HepG2 (cell line): ENCODE measurements at regions not wholly inside any gene's neighbourhood (a gene's known extent, or its start where the extent isn't known, plus 50 kb on each side); places are given as distances from the start of the nearest gene placed in this dataset.

Source experiments
- ATAC-seq: fragments of 200-7000 bp; cut with Tn5 transposase; 3 replicates; pipeline ENCODE4 v1.9.1; 2020; ENCODE audit warnings: mild to moderate bottlenecking, moderate library complexity
- BruUV-seq: library from RNA; stranded (reverse); fragments of 400-500 nt; replicated peaks from 2 replicates; lab custom pipeline; 2021; lab: Mats Ljungman, UMichigan
- CTCF ChIA-PET: fragments of 300-600 bp; formaldehyde crosslinking; extraction: SDS; loops from one replicate; lab custom pipeline; 2021; ENCODE audit warnings: low total read pairs, inconsistent platforms, low intra/inter-chr PET ratio; lab: Yijun Ruan, JAX
- POLR2A ChIA-PET: fragments of 350-600 bp; sonication (Branson Sonifier 250); formaldehyde crosslinking; loops from one replicate; lab custom pipeline; 2020; ENCODE audit warnings: antibody characterized with exemption, inconsistent platforms; lab: Yijun Ruan, JAX
- DNase-seq: peaks from one replicate; pipeline ENCODE4 v3.0.0-alpha.2; 2015; ENCODE audit warnings: low spot score
- FAIRE-seq: peaks from 3 replicates; lab custom pipeline; 2011; peaks lifted over from hg19 to GRCh38; lab: Jason Lieb, UNC
- H2AFZ ChIP-seq: one replicate; pipeline ENCODE4 v1.6.1; 2011; ENCODE audit warnings: low read length, inconsistent platforms
- H3K27ac ChIP-seq: fragments of 300-600 bp; 3 replicates; pipeline ENCODE4 v1.8.0; 2011; ENCODE audit warnings: mixed run types, mild to moderate bottlenecking, mixed read lengths, low read length, inconsistent platforms; ENCODE audit not compliant: insufficient read depth; ENCODE audit errors: extremely low read length
- H3K27me3 ChIP-seq, 2 experiments: fragments of 200-600 bp in 1 of 2; 2 replicates in 1 of 2; 3 replicates in 1 of 2; pipeline versions ENCODE4 v1.6.0 to v1.8.0; 2011; ENCODE audit warnings: low read length in 2 of 2, mild to moderate bottlenecking in 2 of 2, moderate library complexity in 2 of 2, inconsistent platforms in 1 of 2; ENCODE audit not compliant: insufficient read depth in 2 of 2, control insufficient read depth in 1 of 2
- H3K36me3 ChIP-seq, 2 experiments: fragments of 200-600 bp in 1 of 2; replicated peaks in 1 of 2; 2 replicates in 1 of 2; 3 replicates in 1 of 2; pipeline versions ENCODE4 v1.5.1 to v1.8.0; 2011; ENCODE audit warnings: low read length in 2 of 2, inconsistent platforms in 1 of 2; ENCODE audit not compliant: insufficient read depth in 2 of 2, control insufficient read depth in 1 of 2
- H3K4me1 ChIP-seq: 2 replicates; pipeline ENCODE4 v1.5.1; 2012; ENCODE audit warnings: low read length, inconsistent platforms; ENCODE audit not compliant: insufficient read depth
- H3K4me2 ChIP-seq: 2 replicates; pipeline ENCODE4 v1.6.0; 2011; ENCODE audit warnings: low read depth, low read length, inconsistent platforms
- H3K4me3 ChIP-seq, 3 experiments: fragments of 200-600 bp in 1 of 3; sonication (generic), shearing (Covaris generic) in 1 of 3; replicated peaks in 1 of 3; 2 replicates each; pipeline ENCODE4 v1.5.1; 2011 to 2016; ENCODE audit warnings: low read length in 3 of 3, inconsistent platforms in 2 of 3, low read depth in 2 of 3, mild to moderate bottlenecking in 2 of 3, control low read depth in 1 of 3, mixed read lengths in 1 of 3; ENCODE audit not compliant: insufficient read depth in 1 of 3
- H3K79me2 ChIP-seq: one replicate; pipeline ENCODE4 v1.6.1; 2011; ENCODE audit warnings: low read length, inconsistent platforms; ENCODE audit not compliant: insufficient read depth
- H3K9ac ChIP-seq: 2 replicates; pipeline ENCODE4 v1.6.0; 2011; ENCODE audit warnings: mild to moderate bottlenecking, low read depth, low read length, inconsistent platforms; ENCODE audit not compliant: insufficient read depth
- H3K9me3 ChIP-seq: 2 replicates; pipeline ENCODE4 v1.5.1; 2012; ENCODE audit warnings: mild to moderate bottlenecking, low read length
- H4K20me1 ChIP-seq: 2 replicates; pipeline ENCODE4 v1.6.0; 2011; ENCODE audit warnings: inconsistent platforms, mild to moderate bottlenecking, low read length, moderate library complexity; ENCODE audit not compliant: insufficient read depth
- CREM ChIP-seq, 2 experiments: sonication (generic) in 1 of 2; formaldehyde crosslinking in 1 of 2; IDR thresholded peaks; 2 replicates each; pipeline versions ENCODE4 v1.4.0 to v1.6.1; 2016 to 2020; ENCODE audit warnings: antibody characterized with exemption in 1 of 2, mild to moderate bottlenecking in 1 of 2, missing genetic modification reagents in 1 of 2
- ELK4 ChIP-seq: sonication (generic); formaldehyde crosslinking; IDR thresholded peaks from 2 replicates; pipeline ENCODE4 v1.9.0; 2021; ENCODE audit warnings: missing genetic modification reagents, borderline replicate concordance
- HIVEP1 ChIP-seq: sonication (generic); formaldehyde crosslinking; IDR thresholded peaks from 2 replicates; pipeline ENCODE4 v1.4.0; 2020; ENCODE audit warnings: mild to moderate bottlenecking, missing genetic modification reagents
- PLRG1 ChIP-seq: fragments of 450-650 bp; conservative IDR thresholded peaks from 2 replicates; pipeline ENCODE4 v1.6.1; 2016
- RAD51 ChIP-seq: fragments of 450-650 bp; IDR thresholded peaks from 2 replicates; pipeline ENCODE4 v1.6.1; 2016; ENCODE audit warnings: borderline replicate concordance
- SNRNP70 ChIP-seq: fragments of 200-400 bp; formaldehyde crosslinking; IDR thresholded peaks from 2 replicates; pipeline ENCODE4 v1.6.1; 2017; ENCODE audit warnings: mild to moderate bottlenecking, low read depth, low read length, moderate library complexity
- SOX13 ChIP-seq, 3 experiments: fragments of 450-650 bp in 1 of 3; sonication (generic) in 1 of 3; formaldehyde crosslinking in 1 of 3; IDR thresholded peaks in 2 of 3; conservative IDR thresholded peaks in 1 of 3; 2 replicates each; pipeline versions ENCODE4 v1.5.0 to v1.6.1; 2016 to 2020; ENCODE audit warnings: antibody characterized with exemption in 1 of 3, mild to moderate bottlenecking in 1 of 3, missing compliant biosample characterization in 1 of 3, missing genetic modification reagents in 1 of 3, moderate library complexity in 1 of 3
- TAF1 ChIP-seq: sonication (generic); formaldehyde crosslinking; IDR thresholded peaks from 2 replicates; pipeline ENCODE4 v1.4.0; 2020; ENCODE audit warnings: missing genetic modification reagents
- TBX2 ChIP-seq: sonication (generic); formaldehyde crosslinking; IDR thresholded peaks from 2 replicates; pipeline ENCODE4 v1.5.0; 2020; ENCODE audit warnings: missing genetic modification reagents, mild to moderate bottlenecking, borderline replicate concordance
- UBTF ChIP-seq: sonication (generic); formaldehyde crosslinking; IDR thresholded peaks from 2 replicates; pipeline ENCODE4 v1.4.0; 2020; ENCODE audit warnings: mild to moderate bottlenecking, missing genetic modification reagents
- XBP1 ChIP-seq: sonication (generic); formaldehyde crosslinking; IDR thresholded peaks from 2 replicates; pipeline ENCODE4 v1.5.0; 2020; ENCODE audit warnings: missing genetic modification reagents
- ZBTB42 ChIP-seq: sonication (generic); formaldehyde crosslinking; IDR thresholded peaks from 2 replicates; pipeline ENCODE4 v1.5.0; 2020; ENCODE audit warnings: mild to moderate bottlenecking, missing genetic modification reagents
- ZFP36L1 ChIP-seq: sonication (generic); formaldehyde crosslinking; IDR thresholded peaks from 2 replicates; pipeline ENCODE4 v1.8.0; 2022; ENCODE audit warnings: mild to moderate bottlenecking, missing genetic modification reagents, moderate library complexity
- ZNF512 ChIP-seq: sonication (generic); formaldehyde crosslinking; IDR thresholded peaks from 2 replicates; pipeline ENCODE4 v1.4.0; 2020; ENCODE audit warnings: mild to moderate bottlenecking, missing genetic modification reagents
- ZNF841 ChIP-seq: sonication (generic); formaldehyde crosslinking; IDR thresholded peaks from 2 replicates; pipeline ENCODE4 v1.8.1; 2023; ENCODE audit warnings: missing genetic modification reagents, borderline replicate concordance
- WGBS: methylation state at CpG from one replicate; pipeline ENCODE4 v1.1.6; 2017; ENCODE audit warnings: low lambda C conversion rate; 5-methylcytosine and 5-hydroxymethylcytosine counted together
- in situ Hi-C: cut with HindIII; loops from 2 replicates; pipeline ENCODE4 v1.10.0; 2017; ENCODE audit warnings: low pct_unique_long_range_greater_than_20kb; ENCODE audit not compliant: extremely low pct_ligation_motif_present
- intact Hi-C: fragments of 100-400 bp; cut with micrococcal nuclease; formaldehyde crosslinking; loops from one replicate; pipeline ENCODE4 v1.10.0; 2022; ENCODE audit not compliant: unreplicated experiment

GRCh38 chr3:148254402-148254801 lies 443.3 kb upstream of the AGTR1 start (continued):
- no peak for TF ChIP-seq SNRNP70
- TF ChIP-seq ELK4 (CRISPR knock-in tag), result no peak
- TF ChIP-seq RAD51, result no peak

GRCh38 chr3:148255981-148256969 lies 441.4 kb upstream of the AGTR1 start:
- intact Hi-C loops, result loop anchor here (5.0 kb wide), 1 partner anchor 346 kb away; no protein-coding TSS in a partner anchor
- H2AFZ ChIP-seq, result no peak overlapping the region
- peak overlapping the region; percentile 71 for H3K4me2 ChIP-seq
- H3K9me3 ChIP-seq, result peaks cover 9% of the 10 kb centered on the region
- in situ Hi-C loops, result no loop called here
- peaks cover 55% of the 10 kb centered on the region for H3K4me1 ChIP-seq
- ATAC-seq (peak; percentile 99), DNase-seq (peak; percentile 81), FAIRE-seq (peak; percentile 87)
- no peak overlapping the region for H3K9ac ChIP-seq
- H3K4me3 ChIP-seq, result peak overlapping the region; percentile 9 to 24 (median 20); a peak in 4 of 6 replicates
- no peaks in the 10 kb centered on the region for H4K20me1 ChIP-seq
- CTCF ChIA-PET, result no interaction called here
- POLR2A ChIA-PET, result interaction anchor here (1.1 kb wide), 1 partner anchor 346 kb away, joined by 4 read pairs; no protein-coding TSS in a partner anchor
- WGBS, result 16% methylated on average over 6 of the region's 6 CpGs
- no peaks in the 10 kb centered on the region for H3K27me3 ChIP-seq
- H3K79me2 ChIP-seq, result no peaks in the 10 kb centered on the region
- H3K27ac ChIP-seq, result peak overlapping the region; percentile 64
- H3K36me3 ChIP-seq, result no peaks in the 10 kb centered on the region
- no TSS peak for BruUV-seq
- TF ChIP-seq CREM (IDR thresholded peaks at IDR 0.05) (no peak), CREM (CRISPR knock-in tag; IDR thresholded peaks at IDR 0.05) (no peak), TAF1 (CRISPR knock-in tag) (no peak), ZFP36L1 (CRISPR knock-in tag) (no peak), HIVEP1 (no peak), TBX2 (CRISPR knock-in tag) (peak; percentile 52), PLRG1 (no peak), SOX13 (IDR thresholded peaks at IDR 0.05) (0 out of 2 replicates have a peak, but pooled peaks have one; percentile 13), SOX13 (CRISPR knock-in tag; conservative IDR thresholded peaks at IDR 0.05 in 1 of 2, IDR thresholded peaks at IDR 0.05 in 1 of 2) (peak in 1 of 2 experiments; percentile 84; a peak in 2 of 4 replicates), ZBTB42 (CRISPR knock-in tag) (no peak), ZNF512 (no peak), UBTF (CRISPR knock-in tag) (no peak), XBP1 (no peak), ZNF841 (no peak)
